GM21737 (cell line): ENCODE measurements at regions not wholly inside any gene's neighbourhood (a gene's known extent, or its start where the extent isn't known, plus 50 kb on each side); places are given as distances from the start of the nearest gene placed in this dataset.
"Not testable (repeated sequence)": the region's sequence is repeated elsewhere in the genome, so short reads cannot be mapped to it uniquely, and the experiment has no call there.

ENCODE experiments used
- ATAC-seq: cut with Tn5 transposase; IDR thresholded peaks from one replicate; pipeline ENCODE4 v1.9.1; 2021; ENCODE audit warnings: mild to moderate bottlenecking, moderate library complexity; ENCODE audit not compliant: unreplicated experiment

DNA sequence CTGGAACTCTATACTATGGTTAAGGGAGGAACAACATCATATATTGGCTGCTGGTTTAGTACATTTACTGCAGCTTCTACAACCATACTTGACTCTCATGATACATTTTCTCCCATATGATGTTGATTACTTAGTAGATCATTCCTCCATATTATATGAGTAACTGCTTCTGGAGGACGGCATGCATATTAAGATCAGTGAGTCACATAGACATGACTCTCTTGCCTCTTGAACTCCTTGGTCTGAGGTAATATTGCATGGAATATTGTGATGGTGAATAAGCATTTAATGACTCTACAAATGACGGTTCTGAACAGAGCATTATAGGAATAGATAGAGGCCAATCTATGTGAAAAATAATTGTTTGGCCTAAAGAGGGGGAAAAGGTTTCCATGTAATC is 418.8 kb upstream of the SPHKAP start:
- no peak for ATAC-seq

DNA sequence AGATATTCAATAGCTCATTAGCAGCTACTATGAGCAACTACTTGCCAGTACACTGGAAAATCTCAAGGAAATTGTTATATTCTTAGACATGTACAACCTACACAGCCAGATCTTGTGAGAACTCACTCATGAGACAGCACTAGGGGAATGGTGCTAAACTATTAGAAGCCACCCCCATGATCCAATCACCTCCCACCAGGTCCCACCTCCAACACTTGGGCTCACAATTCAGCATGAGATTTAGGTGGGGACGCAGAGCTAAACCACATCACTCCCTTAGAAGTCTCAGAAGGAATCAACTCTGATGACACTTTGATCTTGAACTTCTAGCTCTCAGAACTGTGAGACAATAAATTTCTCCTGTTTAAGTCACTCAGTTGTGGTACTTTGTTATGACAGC is 418.3 kb upstream of the SPHKAP start:
- ATAC-seq, result no peak

DNA sequence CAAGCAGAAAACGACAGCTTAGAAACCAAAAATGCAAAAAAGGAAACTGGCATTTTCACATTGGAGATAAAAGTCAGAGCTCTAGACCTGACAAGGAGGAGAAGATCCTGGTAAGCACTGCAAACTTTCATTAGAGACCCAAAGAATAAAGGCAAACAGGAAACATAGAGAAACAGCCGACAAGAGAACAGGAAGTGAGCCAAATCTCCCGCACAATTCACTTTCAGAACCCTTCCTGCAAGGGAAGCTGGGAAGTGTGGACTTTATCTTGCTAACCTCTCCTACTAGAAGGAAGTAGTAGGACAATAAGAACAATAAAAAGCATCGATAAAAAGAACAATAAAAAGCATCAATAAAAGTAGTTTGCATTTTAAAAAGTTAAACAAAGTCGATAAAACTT is 417.8 kb upstream of the SPHKAP start:
- ATAC-seq, result no peak

DNA sequence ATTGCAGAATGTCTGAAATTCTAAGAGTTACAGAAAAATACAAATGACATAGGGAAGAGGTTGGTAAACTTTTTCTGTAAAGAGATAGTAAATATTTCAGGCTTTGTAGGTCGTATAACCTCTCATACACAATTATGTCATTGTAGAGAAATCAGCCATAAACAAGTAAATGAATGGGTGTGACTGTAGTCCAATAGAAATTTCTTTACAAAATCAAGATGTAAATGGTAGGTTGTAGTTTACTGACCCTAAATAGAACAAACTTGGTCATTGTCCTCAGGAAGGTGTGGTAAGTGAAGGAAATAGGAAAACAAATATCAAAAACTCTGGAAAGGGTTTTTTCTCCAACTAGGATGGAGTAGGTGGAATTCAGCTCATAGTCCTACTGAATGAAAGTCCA is 415.5 kb upstream of the SPHKAP start:
- ATAC-seq, result no peak

DNA sequence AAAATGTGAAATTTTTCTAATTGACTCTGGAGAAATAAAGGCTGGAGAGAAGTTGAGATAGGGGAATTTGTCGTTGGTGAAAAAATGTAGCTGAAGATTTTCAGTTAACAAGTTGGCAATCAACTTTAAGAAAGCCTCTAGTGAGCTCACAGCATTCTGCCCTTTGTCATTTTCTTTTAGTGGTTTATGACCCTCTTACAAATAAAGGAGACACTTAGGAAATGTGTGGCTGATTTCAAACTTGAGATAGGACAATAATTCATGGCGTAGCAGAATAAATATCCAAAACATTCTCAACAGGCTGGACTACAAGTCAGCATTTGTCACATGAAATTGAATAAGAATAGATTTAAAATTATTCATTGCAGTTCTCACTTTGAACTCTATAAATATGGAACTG is 412.5 kb upstream of the SPHKAP start:
- no peak for ATAC-seq

DNA sequence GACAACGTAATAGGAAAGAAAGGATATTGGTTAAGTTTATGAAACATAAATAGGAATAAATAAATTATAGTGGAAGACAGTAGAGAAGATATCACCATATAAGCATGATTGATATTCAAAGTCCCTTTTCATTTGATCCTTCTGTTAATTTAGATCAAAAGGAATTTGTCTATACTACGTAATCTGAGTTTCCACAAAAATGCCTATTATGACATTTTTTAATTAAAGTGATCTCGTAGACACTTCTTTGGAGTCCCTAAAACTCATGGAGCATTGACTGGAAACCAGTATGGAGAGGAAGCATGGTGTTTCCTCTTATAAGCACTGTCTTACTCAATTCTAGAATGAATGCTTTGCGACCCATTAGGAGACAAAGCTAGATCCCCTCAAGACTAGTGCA is 411.4 kb upstream of the SPHKAP start:
- no peak for ATAC-seq

DNA sequence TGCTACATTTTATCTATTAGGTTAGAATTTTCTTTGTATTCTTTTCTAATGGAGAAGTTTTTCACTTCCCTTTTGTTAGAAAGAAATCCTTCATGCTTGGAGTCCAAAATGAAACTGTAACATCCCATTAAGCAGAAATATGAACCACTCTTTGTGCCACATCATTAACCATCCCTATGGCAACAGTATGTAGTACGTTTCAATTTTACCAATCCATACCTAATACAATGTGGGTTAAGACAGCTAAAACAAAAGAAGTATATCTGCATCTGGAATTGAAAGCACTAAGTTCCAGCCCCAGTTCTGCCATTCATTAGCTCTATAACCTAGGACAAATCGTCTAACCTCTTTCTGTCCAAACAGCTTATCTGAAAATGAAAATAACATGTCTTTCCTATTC is 409.2 kb upstream of the SPHKAP start:
- ATAC-seq, result peak; percentile 75

DNA sequence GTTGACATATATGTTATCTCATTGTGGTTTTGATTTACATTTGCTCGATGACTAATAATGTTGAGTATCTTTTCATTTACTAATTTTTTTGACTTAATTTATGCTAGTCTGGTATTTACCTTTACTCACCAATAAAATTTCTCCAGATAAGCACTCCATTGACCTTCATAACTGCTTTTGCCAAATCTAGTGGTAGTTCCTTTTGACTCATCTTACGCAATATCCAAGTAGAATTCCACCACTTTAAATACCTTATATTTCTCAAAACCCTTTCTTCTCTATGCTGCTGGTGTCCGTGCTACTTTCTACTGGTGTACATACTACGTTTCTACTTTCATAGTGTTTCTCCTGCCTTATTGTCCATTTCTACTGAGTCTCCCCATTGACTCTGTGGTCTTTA is 407.6 kb upstream of the SPHKAP start:
- no peak for ATAC-seq

DNA sequence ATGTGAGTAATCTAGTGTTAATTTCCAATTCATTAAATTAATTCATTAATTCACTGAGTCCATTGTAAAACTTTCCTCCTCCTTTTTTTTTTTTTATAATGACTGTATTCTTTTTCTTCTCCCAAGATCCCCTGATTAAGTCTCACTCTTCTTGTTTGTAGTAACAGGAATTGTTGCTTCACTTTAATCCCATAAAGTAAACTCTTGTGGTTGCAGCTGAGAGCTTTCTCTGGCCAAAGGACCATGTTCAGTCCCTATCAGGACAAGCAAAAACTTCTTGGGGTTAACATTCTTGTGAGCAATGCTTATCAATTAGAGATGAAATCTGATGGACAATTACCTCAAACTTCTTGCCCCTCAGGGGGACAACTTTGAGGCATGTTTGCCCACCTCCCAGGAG is 400.2 kb upstream of the SPHKAP start:
- no peak for ATAC-seq

DNA sequence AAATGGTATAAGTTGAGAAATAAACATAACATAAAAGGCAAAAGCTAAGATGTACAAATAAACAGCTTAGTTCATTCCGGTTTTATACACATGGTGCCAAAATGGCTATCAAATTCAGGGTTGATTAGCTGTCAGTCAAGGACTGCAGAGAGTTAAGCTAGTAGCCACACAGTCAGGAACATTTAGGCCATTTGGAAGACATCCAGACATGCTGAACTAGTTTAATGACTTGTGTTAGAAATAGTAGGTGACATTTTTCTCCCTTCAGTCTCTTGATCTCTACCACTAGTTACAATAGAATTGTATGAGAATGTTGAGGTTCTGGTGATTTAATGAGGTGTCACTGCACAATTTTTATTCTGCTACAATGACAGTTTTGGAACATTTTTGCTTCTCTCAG is 394.4 kb upstream of the SPHKAP start:
- no peak for ATAC-seq

DNA sequence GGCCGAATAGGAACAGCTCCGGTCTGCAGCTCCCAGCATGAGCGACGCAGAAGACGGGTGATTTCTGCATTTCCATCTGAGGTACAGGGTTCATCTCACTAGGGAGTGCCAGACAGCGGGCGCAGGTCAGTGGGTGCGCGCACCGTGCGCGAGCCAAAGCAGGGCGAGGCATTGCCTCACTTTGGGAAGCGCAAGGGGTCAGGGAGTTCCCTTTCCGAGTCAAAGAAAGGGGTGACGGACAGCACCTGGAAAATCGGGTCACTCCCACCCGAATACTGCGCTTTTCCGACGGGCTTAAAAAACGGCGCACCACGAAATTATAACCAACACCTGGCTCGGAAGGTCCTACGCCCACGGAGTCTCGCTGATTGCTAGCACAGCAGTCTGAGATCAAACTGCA is 386.8 kb upstream of the SPHKAP start:
- ATAC-seq, result not testable (repeated sequence)

DNA sequence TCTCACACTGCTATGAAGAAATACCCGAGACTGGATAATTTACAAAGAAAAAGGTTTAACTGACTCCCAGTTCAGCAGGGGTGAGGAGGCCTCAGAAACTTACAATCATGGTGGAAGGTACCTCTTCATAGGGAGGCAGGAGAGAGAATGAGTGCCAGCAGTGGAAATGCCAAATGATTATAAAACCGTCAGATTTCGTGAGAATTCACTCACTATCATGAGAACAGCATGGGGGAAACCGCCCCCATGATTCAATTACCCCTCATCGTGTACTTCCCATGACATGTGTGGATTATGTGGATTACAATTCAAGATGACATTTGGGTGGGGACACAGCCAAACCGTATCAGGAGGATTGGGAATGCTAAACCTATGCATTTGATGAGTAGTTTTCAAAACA is 380.3 kb upstream of the SPHKAP start:
- no peak for ATAC-seq

DNA sequence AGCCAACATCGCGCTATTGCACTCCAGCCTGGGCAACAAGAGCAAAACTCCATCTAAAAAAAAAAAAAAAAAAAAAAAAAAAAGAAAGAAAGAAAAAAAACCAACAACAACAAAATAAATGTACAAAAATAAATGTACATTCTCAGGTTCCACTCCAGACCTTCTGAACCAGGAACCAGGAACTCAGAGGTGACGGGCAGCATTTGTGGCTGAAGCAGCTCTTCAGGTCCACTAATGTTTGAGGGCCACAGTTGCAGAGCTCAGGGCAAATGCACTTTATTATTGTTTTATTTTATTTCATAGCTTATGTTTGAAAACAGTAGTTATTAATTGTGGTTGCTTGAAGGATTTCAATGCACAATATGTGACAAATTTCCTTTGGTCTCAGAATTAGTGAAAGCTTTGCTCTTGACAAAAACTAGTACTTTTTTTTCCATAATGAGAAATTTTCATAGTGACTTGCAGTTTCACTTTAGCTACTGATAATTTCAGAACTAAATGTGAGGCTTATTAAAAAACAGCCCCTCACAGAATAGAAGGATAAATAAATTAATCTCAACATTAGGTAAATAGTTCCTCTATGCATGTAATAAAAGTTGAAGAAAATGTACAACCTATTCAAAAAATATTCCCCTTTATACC is 378.4 kb upstream of the SPHKAP start:
- no peak for ATAC-seq

DNA sequence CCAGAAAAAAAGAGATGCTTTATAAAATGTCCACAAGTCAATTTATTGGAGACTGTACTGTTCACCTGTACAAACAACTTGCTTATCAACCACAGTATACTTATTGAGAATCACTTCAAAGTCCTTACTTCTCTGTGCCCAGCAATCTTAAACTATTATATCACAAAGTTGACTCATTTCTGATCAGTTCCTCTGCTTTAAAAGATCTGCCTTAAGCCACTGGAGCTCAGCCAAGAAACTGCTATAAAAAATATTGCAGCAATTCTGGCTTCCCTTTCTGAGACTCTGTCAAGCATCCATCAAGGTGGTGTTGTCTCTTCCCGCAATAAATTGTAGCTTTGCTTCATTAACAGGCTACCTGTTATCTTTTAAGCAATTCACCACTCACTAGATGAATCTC is 375.2 kb upstream of the SPHKAP start:
- no peak for ATAC-seq

DNA sequence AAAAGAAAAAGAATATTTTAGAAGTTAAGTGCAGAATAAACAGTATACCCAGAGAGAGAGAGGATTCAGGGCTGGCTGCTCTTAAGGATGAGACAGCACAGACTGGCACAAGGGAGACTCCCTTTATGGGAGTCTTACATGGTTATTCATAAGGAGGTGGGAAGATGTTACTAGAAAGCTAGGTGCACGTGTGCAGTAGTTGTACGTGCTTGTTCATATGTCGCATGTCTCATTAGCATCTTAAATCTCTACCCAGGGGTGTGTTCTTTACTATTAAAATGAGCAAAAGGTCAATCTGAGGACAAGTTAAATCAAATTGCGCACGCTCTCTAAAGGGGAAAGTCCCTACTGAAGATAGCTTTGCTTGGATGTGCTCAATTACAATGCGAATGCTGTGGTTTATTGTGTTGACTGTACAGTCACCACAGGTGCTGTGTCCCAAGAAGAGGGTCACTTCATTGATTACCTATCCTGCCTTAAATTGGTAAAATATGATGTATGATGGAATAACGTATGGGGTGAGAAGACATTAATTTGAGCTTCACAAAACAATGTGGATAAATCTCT is 368.0 kb upstream of the SPHKAP start:
- ATAC-seq, result no peak

DNA sequence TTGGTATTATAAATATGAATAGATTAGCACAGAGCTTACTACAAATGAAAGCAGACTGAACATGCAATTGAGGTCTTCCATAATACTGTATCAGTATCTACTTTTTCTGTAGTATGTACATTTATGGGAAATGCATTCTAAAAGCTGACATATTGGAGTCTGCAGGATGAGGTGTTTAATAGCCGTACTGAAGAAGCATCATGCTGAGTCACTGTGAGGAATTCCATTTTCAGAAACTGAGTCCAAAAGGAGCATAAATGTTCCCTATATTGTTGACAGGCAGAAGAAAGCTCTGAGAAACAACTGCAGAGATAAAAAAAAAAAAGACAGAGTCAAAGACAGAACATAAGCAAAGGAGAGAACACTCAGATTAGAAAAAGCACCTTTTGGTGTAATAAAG is 366.7 kb upstream of the SPHKAP start:
- no peak for ATAC-seq

DNA sequence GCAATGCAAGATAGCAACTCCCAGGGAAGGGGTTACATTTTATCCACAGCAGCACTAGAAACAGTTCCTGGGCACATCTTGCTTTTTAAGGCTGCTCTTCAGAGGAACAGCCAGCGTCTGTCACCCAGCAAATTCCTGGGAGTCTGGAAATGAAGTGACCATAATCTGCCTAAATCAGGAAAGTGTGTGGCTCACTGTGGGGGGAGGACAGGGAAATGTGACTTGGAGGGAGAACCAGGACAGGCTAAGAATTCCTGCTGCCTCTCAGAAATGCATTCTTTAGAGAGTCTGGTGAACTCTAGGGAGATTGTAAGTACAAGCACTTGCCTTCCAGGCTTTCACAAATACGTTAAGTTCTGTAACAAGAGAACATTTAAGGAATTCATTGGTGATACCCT is 364.3 kb upstream of the SPHKAP start:
- ATAC-seq, result no peak

DNA sequence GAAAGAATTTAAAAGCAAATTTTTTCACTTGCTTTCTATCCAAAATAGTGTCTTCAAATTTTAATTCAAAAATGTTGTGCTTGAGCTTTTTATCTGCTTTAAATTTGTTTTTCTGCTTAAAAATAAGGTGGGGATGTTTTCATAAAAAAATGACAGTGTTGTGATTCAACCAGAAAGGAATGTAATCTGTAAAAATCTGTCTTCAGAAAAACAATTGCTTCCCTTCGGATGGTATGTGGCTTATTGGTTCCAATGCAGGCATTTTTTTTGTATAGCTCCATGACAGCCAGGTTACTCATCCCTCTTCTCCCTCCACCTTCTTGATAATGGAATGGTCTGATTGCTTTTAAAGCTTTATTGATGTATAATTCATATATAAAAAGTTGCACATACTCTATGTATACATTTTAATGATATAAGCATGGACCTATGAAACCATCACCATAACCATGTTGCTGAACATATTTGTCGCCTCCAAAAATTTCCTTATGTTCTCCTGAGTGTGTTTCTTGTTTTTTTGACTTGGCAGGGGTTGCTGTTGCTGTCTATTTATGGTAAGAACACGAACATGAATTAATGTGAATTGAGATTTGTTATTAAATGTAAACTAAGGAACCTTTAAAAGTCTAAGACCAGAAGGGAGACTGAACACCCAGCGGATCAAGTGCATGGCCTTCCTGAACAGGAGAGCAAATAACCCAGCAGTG is 363.7 kb upstream of the SPHKAP start:
- ATAC-seq, result no peak

DNA sequence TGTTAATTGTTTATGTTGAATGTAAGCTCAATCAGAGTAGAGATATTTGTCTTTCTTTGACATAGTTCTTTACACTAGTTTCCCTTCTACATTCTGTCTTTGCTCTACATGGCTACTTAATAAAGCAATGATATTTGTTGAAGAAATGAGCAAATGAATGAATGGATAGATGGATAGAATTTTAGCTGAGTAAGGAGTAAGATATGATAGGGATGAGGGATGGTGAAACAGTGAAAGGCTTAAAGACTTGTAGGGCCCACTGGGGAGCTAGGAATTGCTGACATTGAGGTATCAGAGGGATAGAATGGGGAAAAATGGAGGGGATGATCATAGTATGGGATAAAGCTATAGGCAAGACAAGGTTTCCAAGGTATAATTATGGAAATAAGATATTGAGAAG is 361.6 kb upstream of the SPHKAP start:
- ATAC-seq, result no peak

DNA sequence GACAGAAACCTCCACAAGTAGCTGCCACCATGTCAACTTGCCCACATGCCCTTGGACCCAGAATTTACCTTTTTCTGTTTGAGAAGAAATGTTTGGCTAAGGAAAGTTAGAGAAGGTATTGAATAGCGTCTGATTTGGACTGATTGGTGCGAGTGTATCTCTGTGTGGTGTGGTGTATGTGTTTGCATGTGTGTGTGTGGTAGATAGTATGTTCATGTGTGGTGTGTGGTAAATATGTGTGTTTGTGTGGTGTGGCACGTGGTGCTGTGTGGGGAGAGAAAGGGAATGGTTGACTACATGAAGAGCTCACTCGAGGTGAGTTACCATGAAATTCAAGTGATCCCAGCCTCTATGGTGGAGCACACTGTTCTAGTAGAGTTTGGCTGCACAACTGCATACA is 360.8 kb upstream of the SPHKAP start:
- ATAC-seq, result no peak

DNA sequence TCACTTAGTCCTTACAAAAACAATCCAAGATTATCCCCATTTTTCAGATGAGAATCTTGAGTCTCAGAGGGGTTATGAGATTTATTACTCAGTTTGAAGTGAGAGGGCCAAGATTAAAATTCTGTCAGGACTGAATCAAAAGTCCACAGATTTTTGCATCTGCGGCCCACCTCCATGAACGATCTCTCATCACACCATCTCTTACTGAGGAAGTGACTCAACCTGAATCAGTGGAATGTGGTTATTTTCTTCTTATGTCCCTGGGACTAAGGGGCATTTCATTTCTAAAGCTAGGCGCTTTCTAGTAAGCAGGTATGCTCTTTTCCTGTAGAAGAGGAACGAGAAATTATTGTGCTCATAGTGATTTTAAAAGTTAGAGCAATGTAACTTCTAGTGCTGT is 360.3 kb upstream of the SPHKAP start:
- no peak for ATAC-seq

DNA sequence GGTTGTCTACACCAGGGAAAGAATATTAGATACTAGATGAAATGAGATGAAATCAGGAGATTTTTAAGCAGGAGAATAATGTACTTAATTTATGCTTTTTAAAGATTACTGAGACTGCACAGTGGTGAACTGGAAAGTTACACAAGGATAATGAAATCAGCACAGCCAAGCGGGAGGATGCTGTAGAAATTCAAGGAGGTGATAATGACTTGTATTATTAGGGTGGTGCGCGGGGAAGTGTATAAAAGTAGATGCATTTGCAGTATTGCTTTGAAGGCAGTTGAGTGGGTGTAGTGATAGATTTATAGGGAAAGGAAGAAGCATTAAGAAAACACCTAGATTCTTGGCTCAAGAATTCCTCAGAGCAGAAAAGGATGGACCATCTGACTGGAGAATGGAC is 359.5 kb upstream of the SPHKAP start:
- ATAC-seq, result no peak

DNA sequence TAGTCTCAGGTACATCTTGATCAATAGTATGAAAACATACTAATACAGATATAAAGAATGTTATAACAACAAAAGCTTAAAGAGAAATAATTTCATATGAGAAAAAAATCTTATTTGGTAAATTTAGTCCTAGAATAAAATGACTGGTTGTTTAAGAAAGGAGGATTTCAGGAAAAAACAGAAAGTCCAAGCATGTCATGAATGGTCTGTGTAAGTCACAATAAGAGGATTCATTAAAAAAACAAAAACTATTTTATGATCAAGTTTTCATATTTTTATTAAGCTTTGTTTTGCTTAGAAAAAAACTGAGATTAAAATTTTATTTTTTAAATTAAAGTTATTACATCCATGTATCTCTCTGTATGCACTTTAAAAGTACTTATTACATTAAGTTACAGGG is 353.9 kb upstream of the SPHKAP start:
- no peak for ATAC-seq
